ENCODE measurements at regions not wholly inside any gene's neighbourhood (a gene's known extent, or its start where the extent isn't known, plus 50 kb on each side); places are given as distances from the start of the nearest gene placed in this dataset.

GRCh38 chr3:89586256-89586655 lies 478.8 kb downstream of the EPHA3 start:
- H3K9me3 ChIP-seq (ENCODE audit: control insufficient read depth in 4 of 4, low read length in 3 of 4) = no peaks in the 10 kb centered on the region
- no peak for DNase-seq (ENCODE audit: low spot score)
- no peaks in the 10 kb centered on the region for H3K27me3 ChIP-seq (ENCODE audit: control insufficient read depth in 4 of 4, insufficient read depth in 4 of 4, low read length in 3 of 4)
- TF ChIP-seq FOXA2 (IDR thresholded peaks at IDR 0.05) (no peak), HNF4A (conservative IDR thresholded peaks at IDR 0.05) (no peak), NR2F2 (IDR thresholded peaks at IDR 0.05) (no peak), HNF4G (IDR thresholded peaks at IDR 0.05) (no peak), SP1 (IDR thresholded peaks at IDR 0.05) (no peak)
- H3K36me3 ChIP-seq (ENCODE audit: control insufficient read depth in 4 of 4, insufficient read depth in 3 of 4, low read depth in 1 of 4, low read length in 3 of 4) = no peaks in the 10 kb centered on the region
- no peak overlapping the region for H3K9ac ChIP-seq (ENCODE audit: low read depth in 1 of 2, low read length in 2 of 2)
- no peak overlapping the region for H3K27ac ChIP-seq (ENCODE audit: low read depth in 1 of 2, low read length in 2 of 2)
- no peak overlapping the region for H3K4me3 ChIP-seq (ENCODE audit: low read depth in 1 of 3, low read length in 3 of 3)
- no peaks in the 10 kb centered on the region for H3K4me1 ChIP-seq (ENCODE audit: control insufficient read depth in 4 of 4, insufficient read depth in 4 of 4, low read length in 3 of 4)
- WGBS = 54% methylated on average over 2 of the region's 2 CpGs

- DNase-seq (ENCODE audit: low spot score) = no peak
- Histone ChIP-seq H3K4me1 (ENCODE audit: control insufficient read depth in 4 of 4, insufficient read depth in 4 of 4, low read length in 3 of 4) (no peaks in the 10 kb centered on the region), H3K36me3 (ENCODE audit: control insufficient read depth in 4 of 4, insufficient read depth in 3 of 4, low read depth in 1 of 4, low read length in 3 of 4) (no peaks in the 10 kb centered on the region), H3K4me3 (ENCODE audit: low read depth in 1 of 3, low read length in 3 of 3) (no peak overlapping the region), H3K27me3 (ENCODE audit: control insufficient read depth in 4 of 4, insufficient read depth in 4 of 4, low read length in 3 of 4) (no peaks in the 10 kb centered on the region), H3K9ac (ENCODE audit: low read depth in 1 of 2, low read length in 2 of 2) (no peak overlapping the region), H3K27ac (ENCODE audit: low read depth in 1 of 2, low read length in 2 of 2) (no peak overlapping the region), H3K9me3 (ENCODE audit: control insufficient read depth in 4 of 4, low read length in 3 of 4) (no peaks in the 10 kb centered on the region)
- 72% methylated on average over 1 of the region's 1 CpG for WGBS
- TF ChIP-seq RXRA (IDR thresholded peaks at IDR 0.05) (no peak), HNF4A (conservative IDR thresholded peaks at IDR 0.05) (no peak), GABPA (IDR thresholded peaks at IDR 0.05 in 1 of 2, conservative IDR thresholded peaks at IDR 0.05 in 1 of 2) (no peak), FOXA2 (IDR thresholded peaks at IDR 0.05) (no peak), ZBTB33 (IDR thresholded peaks at IDR 0.05) (no peak)
- TF ChIP-seq, protein P1, sequence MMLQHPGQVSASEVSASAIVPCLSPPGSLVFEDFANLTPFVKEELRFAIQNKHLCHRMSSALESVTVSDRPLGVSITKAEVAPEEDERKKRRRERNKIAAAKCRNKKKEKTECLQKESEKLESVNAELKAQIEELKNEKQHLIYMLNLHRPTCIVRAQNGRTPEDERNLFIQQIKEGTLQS (IDR thresholded peaks at IDR 0.05) = no peak
Observed at GRCh38 chr3:89586676-89587075, 479.3 kb downstream of the EPHA3 start.

DNA sequence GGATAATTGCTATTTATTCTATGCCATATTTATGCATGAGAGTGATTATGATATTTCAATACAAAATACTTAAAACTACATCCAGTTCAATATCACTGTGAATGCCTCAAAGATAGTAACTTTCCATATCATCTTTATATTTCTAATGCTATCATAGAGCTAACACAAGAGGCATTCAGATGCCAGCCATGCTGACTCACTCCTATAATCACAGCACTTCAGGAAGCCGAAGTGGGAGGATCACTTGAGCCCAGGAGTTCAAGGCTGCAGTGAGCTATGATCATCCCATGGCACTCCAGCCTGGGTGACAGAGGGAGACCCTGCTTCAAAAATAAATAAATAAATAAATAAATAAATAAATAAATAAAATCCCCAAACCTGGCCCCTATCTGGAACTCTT lies 498.7 kb downstream of the EPHA3 start:
- Histone ChIP-seq H3K9ac (ENCODE audit: low read depth in 1 of 2, low read length in 2 of 2) (no peak overlapping the region), H3K4me3 (ENCODE audit: low read depth in 1 of 3, low read length in 3 of 3) (no peak overlapping the region), H3K27me3 (ENCODE audit: control insufficient read depth in 4 of 4, insufficient read depth in 4 of 4, low read length in 3 of 4) (no peaks in the 10 kb centered on the region), H3K36me3 (ENCODE audit: control insufficient read depth in 4 of 4, insufficient read depth in 3 of 4, low read depth in 1 of 4, low read length in 3 of 4) (no peaks in the 10 kb centered on the region), H3K4me1 (ENCODE audit: control insufficient read depth in 4 of 4, insufficient read depth in 4 of 4, low read length in 3 of 4) (no peaks in the 10 kb centered on the region), H3K27ac (ENCODE audit: low read depth in 1 of 2, low read length in 2 of 2) (no peak overlapping the region), H3K9me3 (ENCODE audit: control insufficient read depth in 4 of 4, low read length in 3 of 4) (no peaks in the 10 kb centered on the region)
- TF ChIP-seq, protein P2, sequence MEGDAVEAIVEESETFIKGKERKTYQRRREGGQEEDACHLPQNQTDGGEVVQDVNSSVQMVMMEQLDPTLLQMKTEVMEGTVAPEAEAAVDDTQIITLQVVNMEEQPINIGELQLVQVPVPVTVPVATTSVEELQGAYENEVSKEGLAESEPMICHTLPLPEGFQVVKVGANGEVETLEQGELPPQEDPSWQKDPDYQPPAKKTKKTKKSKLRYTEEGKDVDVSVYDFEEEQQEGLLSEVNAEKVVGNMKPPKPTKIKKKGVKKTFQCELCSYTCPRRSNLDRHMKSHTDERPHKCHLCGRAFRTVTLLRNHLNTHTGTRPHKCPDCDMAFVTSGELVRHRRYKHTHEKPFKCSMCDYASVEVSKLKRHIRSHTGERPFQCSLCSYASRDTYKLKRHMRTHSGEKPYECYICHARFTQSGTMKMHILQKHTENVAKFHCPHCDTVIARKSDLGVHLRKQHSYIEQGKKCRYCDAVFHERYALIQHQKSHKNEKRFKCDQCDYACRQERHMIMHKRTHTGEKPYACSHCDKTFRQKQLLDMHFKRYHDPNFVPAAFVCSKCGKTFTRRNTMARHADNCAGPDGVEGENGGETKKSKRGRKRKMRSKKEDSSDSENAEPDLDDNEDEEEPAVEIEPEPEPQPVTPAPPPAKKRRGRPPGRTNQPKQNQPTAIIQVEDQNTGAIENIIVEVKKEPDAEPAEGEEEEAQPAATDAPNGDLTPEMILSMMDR (IDR thresholded peaks at IDR 0.05; ENCODE audit: low read depth, low read length, missing input control) = no peak
- TF ChIP-seq JUND (IDR thresholded peaks at IDR 0.05) (no peak), ZBTB33 (IDR thresholded peaks at IDR 0.05) (no peak), TAF1 (conservative IDR thresholded peaks at IDR 0.05) (no peak), HNF4G (IDR thresholded peaks at IDR 0.05) (no peak), RAD21 (IDR thresholded peaks at IDR 0.05) (no peak), EGR1 (IDR thresholded peaks at IDR 0.05; ENCODE audit: low read depth in 2 of 2) (no peak), FOXA2 (IDR thresholded peaks at IDR 0.05) (no peak), NR2F2 (IDR thresholded peaks at IDR 0.05) (no peak), FOXA1 (IDR thresholded peaks at IDR 0.05) (no peak), SP1 (IDR thresholded peaks at IDR 0.05) (no peak)
- no peak for DNase-seq (ENCODE audit: low spot score)
- WGBS = 55% methylated on average over 1 of the region's 1 CpG
